Subcutaneous abdominal adipose tissue (tissue), 5 donors: ENCODE measurements at regions not wholly inside any gene's neighbourhood (a gene's known extent, or its start where the extent isn't known, plus 50 kb on each side); places are given as distances from the start of the nearest gene placed in this dataset.
"Not testable (repeated sequence)": the region's sequence is repeated elsewhere in the genome, so short reads cannot be mapped to it uniquely, and the experiment has no call there.

Experiments
- H3K27ac ChIP-seq: one replicate; pipeline ENCODE4 v1.7.0; 2013; ENCODE audit warnings: low read depth, mild to moderate bottlenecking, inconsistent platforms, low read length, moderate library complexity
- H3K27me3 ChIP-seq, 5 donors: one replicate each; pipeline ENCODE4 v1.7.0; 2013; ENCODE audit warnings: low read length in 5 of 5, inconsistent platforms in 1 of 5; ENCODE audit not compliant: control insufficient read depth in 5 of 5, insufficient read depth in 4 of 5
- H3K36me3 ChIP-seq, 5 donors: one replicate each; pipeline ENCODE4 v1.7.0; 2013; ENCODE audit warnings: low read length in 5 of 5; ENCODE audit not compliant: control insufficient read depth in 5 of 5, insufficient read depth in 5 of 5
- H3K4me1 ChIP-seq, 5 donors: one replicate each; pipeline ENCODE4 v1.7.0; 2013; ENCODE audit warnings: low read length in 5 of 5, mild to moderate bottlenecking in 3 of 5, moderate library complexity in 1 of 5; ENCODE audit not compliant: control insufficient read depth in 5 of 5, insufficient read depth in 5 of 5
- H3K4me3 ChIP-seq, 5 donors: one replicate each; pipeline ENCODE4 v1.7.0; 2013; ENCODE audit warnings: low read length in 5 of 5, low read depth in 1 of 5
- H3K9ac ChIP-seq, 5 donors: one replicate each; pipeline ENCODE4 v1.7.0; 2013; ENCODE audit warnings: low read length in 5 of 5, mild to moderate bottlenecking in 4 of 5, moderate library complexity in 3 of 5
- H3K9me3 ChIP-seq, 5 donors: one replicate each; pipeline ENCODE4 v1.7.0; 2013; ENCODE audit warnings: low read length in 5 of 5; ENCODE audit not compliant: control insufficient read depth in 5 of 5
- donor health status: healthy.
- donor health status: healthy.
- donor health status: healthy.
- donor health status: healthy.
- donor health status: healthy.

DNA sequence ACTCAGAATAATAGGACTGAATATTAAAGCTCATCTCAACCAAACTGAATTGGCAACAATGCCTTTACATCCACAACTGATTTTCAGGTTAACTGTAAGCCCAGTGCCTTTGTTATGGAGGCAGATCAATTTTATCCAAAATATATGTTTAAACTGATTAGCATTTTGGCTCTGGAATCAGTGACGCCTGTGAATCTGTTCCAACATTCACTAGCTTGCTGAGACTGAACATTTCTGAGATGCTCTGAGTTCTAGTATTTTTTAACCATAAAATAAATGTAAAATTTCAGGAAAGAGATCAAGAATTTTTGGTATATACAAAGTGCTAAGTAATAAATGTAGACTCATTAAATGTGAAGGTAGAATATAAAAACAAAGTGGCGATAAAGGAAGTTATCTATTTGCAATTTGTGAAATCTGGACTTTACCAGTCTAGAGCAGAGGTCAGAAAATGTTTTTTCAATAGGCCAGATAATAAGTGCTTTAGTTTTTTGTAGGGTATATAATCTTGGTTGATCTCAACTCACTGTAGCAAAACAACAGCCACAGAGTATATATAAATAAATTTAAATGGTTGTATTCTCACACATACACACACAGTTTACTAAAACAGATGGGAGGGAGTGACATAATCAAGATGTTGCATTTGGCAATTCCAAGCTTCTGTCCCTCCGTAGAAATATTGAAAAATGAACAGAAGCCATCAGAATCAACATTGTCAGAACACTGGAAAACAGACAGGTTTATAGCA, 560.3 kb downstream of the ZWINT start:
- no peak overlapping the region for H3K4me3 ChIP-seq
- H3K4me1 ChIP-seq = no peaks in the 10 kb centered on the region
- H3K9ac ChIP-seq = no peak overlapping the region
- peaks cover 0 to 3% (median 0%) of the 10 kb centered on the region in 5 donors for H3K9me3 ChIP-seq
- H3K36me3 ChIP-seq = no peaks in the 10 kb centered on the region
- no peak overlapping the region for H3K27ac ChIP-seq
- H3K27me3 ChIP-seq = no peaks in the 10 kb centered on the region

DNA sequence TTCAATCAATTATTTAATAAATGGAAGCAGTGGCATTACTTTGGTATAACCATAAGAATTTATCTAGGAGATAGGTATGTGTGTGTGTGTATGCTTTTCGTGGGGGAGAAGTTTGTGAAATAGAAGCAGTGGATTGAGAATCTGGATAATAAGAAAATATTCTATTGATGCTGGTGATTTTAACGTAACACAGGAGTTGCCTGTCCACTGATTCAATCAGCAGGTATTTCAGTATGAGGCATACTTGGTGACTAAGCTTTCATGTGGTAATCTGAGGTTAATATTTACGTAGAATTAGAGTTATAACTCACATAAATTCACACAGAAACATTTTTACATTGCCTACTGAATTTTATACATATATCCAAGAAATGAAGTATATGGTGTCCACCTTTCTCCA, 568.0 kb downstream of the ZWINT start:
- H3K36me3 ChIP-seq = no peaks in the 10 kb centered on the region
- H3K4me1 ChIP-seq = no peaks in the 10 kb centered on the region
- H3K9me3 ChIP-seq = peaks cover 0 to 2% (median 0%) of the 10 kb centered on the region in 5 donors
- no peak overlapping the region for H3K9ac ChIP-seq
- no peaks in the 10 kb centered on the region for H3K27me3 ChIP-seq
- no peak overlapping the region for H3K27ac ChIP-seq
- H3K4me3 ChIP-seq = no peak overlapping the region

DNA sequence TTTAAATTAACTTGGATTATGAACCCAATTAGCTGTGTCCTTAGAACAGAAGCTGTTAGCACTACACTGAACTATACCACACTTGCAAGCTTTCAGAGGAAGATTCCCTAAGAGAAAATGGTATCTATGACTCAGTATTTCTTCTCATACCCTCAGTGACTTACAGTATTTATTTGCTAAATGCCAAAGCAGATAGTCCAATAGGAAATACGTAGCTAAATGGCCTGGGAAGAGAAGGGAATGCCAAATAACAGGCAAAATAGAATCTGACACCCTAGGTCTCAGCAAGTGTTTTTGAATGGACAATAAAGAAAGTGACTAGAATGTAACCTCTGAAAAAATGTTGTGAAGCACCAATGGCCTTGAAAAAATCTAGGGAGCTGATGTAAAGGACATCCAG, 570.8 kb downstream of the ZWINT start:
- H3K9ac ChIP-seq, H3K27me3 ChIP-seq, H3K36me3 ChIP-seq, H3K4me3 ChIP-seq, H3K4me1 ChIP-seq, H3K27ac ChIP-seq, H3K9me3 ChIP-seq: not testable (repeated sequence)

DNA sequence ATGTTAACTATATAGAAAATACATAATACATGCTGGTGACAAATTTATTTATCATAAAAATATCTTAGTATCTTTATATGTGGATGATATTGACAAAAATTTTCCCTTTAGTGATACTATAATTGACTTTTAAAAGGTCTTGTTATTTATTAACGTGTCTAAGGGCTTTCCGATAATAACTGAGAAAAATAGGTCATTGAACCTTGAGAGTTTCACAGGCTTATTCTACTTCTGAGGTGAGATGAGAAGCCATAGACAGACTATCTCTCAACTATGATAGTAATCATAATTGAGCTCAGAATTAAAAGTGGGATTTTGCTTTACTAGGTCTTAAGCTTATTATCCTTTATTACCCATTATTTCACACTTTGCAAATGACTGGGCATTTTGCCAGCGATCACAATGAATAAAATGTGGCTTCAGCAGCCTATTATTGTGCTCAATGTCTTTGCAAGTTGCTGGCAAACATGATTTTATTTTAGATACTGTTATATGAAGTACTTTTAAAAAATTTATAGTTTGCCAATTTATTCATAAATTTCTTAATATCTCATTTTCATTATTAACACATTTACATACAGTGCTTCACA, 574.5 kb downstream of the ZWINT start:
- no peaks in the 10 kb centered on the region for H3K4me1 ChIP-seq
- no peaks in the 10 kb centered on the region for H3K36me3 ChIP-seq
- H3K27ac ChIP-seq = no peak overlapping the region
- H3K4me3 ChIP-seq = no peak overlapping the region
- no peaks in the 10 kb centered on the region for H3K27me3 ChIP-seq
- peaks cover 0 to 2% (median 0%) of the 10 kb centered on the region in 5 donors for H3K9me3 ChIP-seq
- H3K9ac ChIP-seq = no peak overlapping the region

DNA sequence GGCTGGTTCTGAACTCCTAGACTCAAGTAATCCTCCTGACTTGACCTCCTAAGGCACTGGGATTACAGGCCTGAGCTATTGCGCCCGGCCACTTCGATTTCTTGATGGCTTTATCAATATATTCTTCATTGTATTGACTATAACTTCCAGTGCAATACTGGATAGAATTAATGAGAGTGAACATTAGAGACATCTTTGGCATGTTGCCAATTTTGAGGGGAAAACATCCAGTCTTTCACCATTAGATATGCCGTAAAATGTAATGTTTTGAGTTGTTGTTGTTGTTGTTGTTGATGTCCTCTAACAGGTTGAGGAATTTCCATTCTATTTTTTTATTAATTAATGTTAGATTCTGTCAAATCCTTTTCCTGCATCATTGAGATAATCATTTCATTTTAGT, 578.9 kb downstream of the ZWINT start:
- Histone ChIP-seq H3K9ac (no peak overlapping the region), H3K36me3 (no peaks in the 10 kb centered on the region), H3K27ac (no peak overlapping the region), H3K4me3 (no peak overlapping the region), H3K9me3 (no peaks in the 10 kb centered on the region), H3K4me1 (no peaks in the 10 kb centered on the region), H3K27me3 (no peaks in the 10 kb centered on the region)

DNA sequence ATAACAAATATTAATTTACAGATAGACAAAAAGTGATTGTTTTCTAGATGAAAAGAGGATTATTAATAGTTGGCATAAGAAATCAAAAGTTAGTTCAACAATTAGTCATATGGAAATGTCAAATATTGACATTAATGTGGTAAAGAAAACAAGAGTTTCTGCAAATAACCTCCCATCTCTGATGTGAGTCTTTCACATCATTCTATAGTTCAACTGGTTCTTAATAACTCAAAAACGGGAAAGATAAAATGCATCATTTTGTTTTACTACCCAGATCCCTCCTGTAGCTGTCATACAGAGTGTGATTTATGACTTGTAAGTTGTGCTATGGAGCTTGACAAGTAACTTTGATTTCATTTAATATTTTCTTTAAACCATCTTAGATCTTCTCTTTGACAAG, 594.8 kb downstream of the ZWINT start:
- Histone ChIP-seq H3K27me3 (no peaks in the 10 kb centered on the region), H3K4me1 (no peaks in the 10 kb centered on the region), H3K36me3 (no peaks in the 10 kb centered on the region), H3K9ac (no peak overlapping the region), H3K27ac (no peak overlapping the region), H3K4me3 (no peak overlapping the region), H3K9me3 (no peaks in the 10 kb centered on the region)

DNA sequence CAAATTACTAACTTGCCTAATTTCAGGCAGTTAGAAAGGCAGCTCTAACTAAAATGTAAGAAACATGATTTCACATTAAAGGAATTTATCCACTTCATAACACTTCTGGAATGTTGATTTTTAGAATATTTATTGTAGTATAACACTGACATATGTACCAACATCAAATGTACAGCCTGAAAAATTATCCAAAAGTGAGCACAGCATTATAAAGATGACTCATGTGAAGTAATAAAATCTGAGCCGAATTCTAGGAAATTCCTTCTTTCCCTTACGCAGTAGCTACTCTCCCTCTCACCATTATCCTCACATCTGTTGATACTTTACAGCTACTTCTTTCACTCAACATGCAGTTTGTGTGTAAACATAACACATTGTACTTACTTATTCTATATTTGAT, 610.6 kb downstream of the ZWINT start:
- H3K27me3 ChIP-seq = no peaks in the 10 kb centered on the region
- no peaks in the 10 kb centered on the region for H3K36me3 ChIP-seq
- H3K4me3 ChIP-seq = no peak overlapping the region
- no peaks in the 10 kb centered on the region for H3K9me3 ChIP-seq
- no peak overlapping the region for H3K27ac ChIP-seq
- peaks cover 0 to 8% (median 0%) of the 10 kb centered on the region in 5 donors for H3K4me1 ChIP-seq
- H3K9ac ChIP-seq = no peak overlapping the region

DNA sequence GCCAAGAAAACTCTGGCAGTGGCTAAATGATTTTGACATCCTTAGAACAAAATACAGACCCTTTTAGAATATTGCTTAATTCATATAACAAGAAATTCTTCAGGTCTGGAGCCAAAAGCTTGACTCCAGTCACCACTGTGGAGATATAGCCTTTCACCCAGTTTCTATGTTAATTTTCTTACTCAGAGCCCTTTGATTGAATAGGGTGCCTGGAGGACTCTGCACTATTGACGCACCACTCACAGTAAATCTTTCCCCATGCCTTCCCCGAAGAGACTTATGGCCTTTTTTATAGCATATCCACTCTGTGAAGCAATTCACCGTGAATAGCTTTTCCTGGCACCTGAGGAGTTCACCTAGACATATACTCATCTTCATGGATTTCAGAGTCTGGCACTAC, 613.8 kb downstream of the ZWINT start:
- Histone ChIP-seq H3K4me1 (peaks cover 0 to 8% (median 0%) of the 10 kb centered on the region in 5 donors), H3K27me3 (no peaks in the 10 kb centered on the region), H3K27ac (no peak overlapping the region), H3K36me3 (no peaks in the 10 kb centered on the region), H3K9ac (no peak overlapping the region), H3K9me3 (no peaks in the 10 kb centered on the region), H3K4me3 (no peak overlapping the region)

DNA sequence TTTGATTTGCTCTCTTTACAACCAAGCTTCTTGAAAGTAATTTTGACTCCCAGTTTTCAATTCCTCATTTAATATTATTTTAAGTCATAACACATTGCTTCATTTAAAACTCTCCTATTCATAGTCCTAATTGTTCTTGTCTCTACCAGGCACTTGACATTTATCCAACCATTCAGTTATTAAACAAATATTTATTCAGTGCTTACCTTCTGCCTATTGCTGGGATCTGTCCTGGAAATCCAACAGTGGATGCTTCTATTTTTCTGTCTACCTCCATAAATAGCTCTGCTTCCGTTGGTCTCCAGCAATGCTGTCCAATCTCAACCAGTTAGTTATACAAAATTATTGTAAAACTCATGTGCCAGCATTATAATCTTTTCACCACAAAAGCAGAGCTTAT, 615.1 kb downstream of the ZWINT start:
- H3K27ac ChIP-seq = no peak overlapping the region
- H3K9ac ChIP-seq = no peak overlapping the region
- no peaks in the 10 kb centered on the region for H3K36me3 ChIP-seq
- H3K27me3 ChIP-seq = no peaks in the 10 kb centered on the region
- H3K4me3 ChIP-seq = no peak overlapping the region
- peaks cover 0 to 8% (median 0%) of the 10 kb centered on the region in 5 donors for H3K4me1 ChIP-seq
- H3K9me3 ChIP-seq = no peaks in the 10 kb centered on the region

DNA sequence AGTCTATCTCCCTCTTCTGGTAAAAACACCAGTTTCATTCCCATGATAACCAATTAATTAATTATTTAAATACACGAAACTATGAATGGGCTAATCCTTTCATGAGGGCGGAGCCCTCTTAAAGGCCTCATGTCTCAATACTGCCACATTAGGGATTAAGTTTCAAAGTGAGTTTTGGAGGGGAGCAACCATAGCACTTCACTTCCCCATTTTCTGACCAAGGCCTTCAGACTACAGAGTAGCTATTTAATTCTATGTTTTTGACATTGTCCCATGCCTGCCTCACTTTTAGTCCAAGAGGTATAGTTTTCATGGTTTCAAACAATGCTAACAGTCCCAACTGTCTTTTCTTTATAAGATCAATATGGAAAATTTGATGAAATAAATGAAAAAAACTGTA, 618.6 kb downstream of the ZWINT start:
- H3K9ac ChIP-seq = no peak overlapping the region
- no peak overlapping the region for H3K4me3 ChIP-seq
- H3K4me1 ChIP-seq = peaks cover 0 to 8% (median 0%) of the 10 kb centered on the region in 5 donors
- no peaks in the 10 kb centered on the region for H3K36me3 ChIP-seq
- no peak overlapping the region for H3K27ac ChIP-seq
- no peaks in the 10 kb centered on the region for H3K9me3 ChIP-seq
- no peaks in the 10 kb centered on the region for H3K27me3 ChIP-seq
